Effector memory CD8-positive, alpha-beta T cell (primary cell): ENCODE measurements at regions not wholly inside any gene's neighbourhood (a gene's known extent, or its start where the extent isn't known, plus 50 kb on each side); places are given as distances from the start of the nearest gene placed in this dataset.

Experiments used
- ATAC-seq: fragments of 150-1000 bp; cut with Tn5 transposase; replicated peaks from 2 replicates; pipeline ENCODE4 v1.10.0; 2021; ENCODE audit warnings: mild to moderate bottlenecking, moderate library complexity
- DNase-seq, 3 experiments: peaks; one replicate each; pipeline ENCODE4 v3.0.0; 2021
- H3K27ac Mint-ChIP-seq, 2 donors: one replicate each; pipeline ENCODE4 v1.8.0; 2022; ENCODE audit warnings: mild to moderate bottlenecking in 2 of 2, mixed read lengths in 2 of 2, moderate library complexity in 2 of 2
- H3K27me3 Mint-ChIP-seq, 2 donors: one replicate each; pipeline ENCODE4 v1.8.0; 2022; ENCODE audit warnings: mixed read lengths in 2 of 2
- H3K36me3 Mint-ChIP-seq: one replicate; pipeline ENCODE4 v1.8.0; 2022; ENCODE audit warnings: mild to moderate bottlenecking, moderate library complexity, mixed read lengths; ENCODE audit not compliant: insufficient read depth
- H3K4me1 Mint-ChIP-seq, 2 donors: one replicate each; pipeline ENCODE4 v1.8.0; 2022; ENCODE audit warnings: low read depth in 2 of 2, mixed read lengths in 2 of 2
- H3K4me3 Mint-ChIP-seq, 2 donors: one replicate each; pipeline ENCODE4 v1.8.0; 2022; ENCODE audit warnings: mild to moderate bottlenecking in 2 of 2, mixed read lengths in 2 of 2, moderate library complexity in 2 of 2
- H3K9me3 Mint-ChIP-seq, 2 donors: one replicate each; pipeline ENCODE4 v1.8.0; 2022; ENCODE audit warnings: mixed read lengths in 2 of 2

DNA sequence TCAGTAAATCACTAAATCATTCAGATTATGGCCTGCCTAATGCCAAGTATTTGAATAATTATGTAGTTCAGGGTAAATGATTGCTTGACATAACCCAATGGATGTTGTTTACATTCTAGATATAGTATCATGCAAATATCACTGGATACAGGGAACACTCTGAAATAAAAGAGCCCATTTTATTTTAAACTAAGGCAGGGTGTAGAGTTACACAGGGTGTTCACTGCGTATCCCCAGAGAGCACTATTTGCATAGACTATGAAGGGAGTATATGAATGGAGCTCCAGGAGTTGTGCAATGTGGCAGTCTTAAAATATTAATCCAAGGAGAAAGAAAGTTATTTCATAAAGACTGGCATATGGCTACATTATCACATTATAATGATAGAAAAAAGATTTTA is 701.1 kb upstream of the KLHL29 start:
- Mint-ChIP-seq H3K4me3 (no peak overlapping the region), H3K36me3 (no peaks in the 10 kb centered on the region), H3K4me1 (no peaks in the 10 kb centered on the region), H3K27me3 (no peaks in the 10 kb centered on the region), H3K27ac (no peak overlapping the region), H3K9me3 (peaks cover 0 to 10% of the 10 kb centered on the region in 2 donors)
- ATAC-seq = no peak
- DNase-seq = no peak

DNA sequence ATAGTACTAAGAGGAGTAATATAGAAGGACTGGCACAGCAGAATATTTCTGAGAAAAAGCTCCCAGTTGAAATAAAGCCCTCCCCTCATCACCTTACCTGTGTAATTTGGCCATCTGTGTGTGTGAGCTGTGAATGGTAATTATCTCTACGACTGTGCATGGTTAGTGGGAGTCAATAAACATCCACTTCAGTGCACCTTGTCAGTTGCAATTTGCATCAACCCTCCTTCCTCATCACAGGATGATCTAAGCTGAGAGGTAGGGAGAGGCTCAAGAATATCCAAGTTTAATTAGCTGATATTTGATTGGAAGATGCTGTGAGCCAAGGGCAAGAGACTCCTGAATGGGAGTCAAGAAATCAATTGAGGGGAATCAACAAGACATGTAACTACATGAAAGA is 694.9 kb upstream of the KLHL29 start:
- H3K4me3 Mint-ChIP-seq = no peak overlapping the region
- DNase-seq = no peak
- peaks cover 12 to 17% of the 10 kb centered on the region in 2 donors for H3K9me3 Mint-ChIP-seq
- ATAC-seq = no peak
- H3K4me1 Mint-ChIP-seq = no peaks in the 10 kb centered on the region
- H3K27ac Mint-ChIP-seq = no peak overlapping the region
- no peaks in the 10 kb centered on the region for H3K36me3 Mint-ChIP-seq
- H3K27me3 Mint-ChIP-seq = no peaks in the 10 kb centered on the region

DNA sequence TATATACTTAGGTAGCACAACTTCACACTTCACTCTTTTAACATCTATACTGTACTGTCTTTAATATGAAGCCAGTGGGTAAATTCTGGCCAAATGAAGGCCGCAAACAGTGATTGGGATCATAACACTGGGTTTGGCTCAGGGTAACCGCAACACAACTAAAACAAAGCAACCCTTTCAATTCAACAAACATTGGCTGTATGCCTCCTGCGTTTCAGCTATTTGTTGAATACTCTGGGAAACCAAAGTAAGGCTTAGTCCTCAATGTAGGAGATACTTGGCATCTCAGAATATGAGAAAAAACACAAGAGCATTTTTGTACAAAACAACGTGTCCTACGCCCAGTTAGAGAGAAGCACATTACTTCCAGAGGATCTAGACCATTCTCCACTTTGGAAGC is 693.3 kb upstream of the KLHL29 start:
- no peak for ATAC-seq

DNA sequence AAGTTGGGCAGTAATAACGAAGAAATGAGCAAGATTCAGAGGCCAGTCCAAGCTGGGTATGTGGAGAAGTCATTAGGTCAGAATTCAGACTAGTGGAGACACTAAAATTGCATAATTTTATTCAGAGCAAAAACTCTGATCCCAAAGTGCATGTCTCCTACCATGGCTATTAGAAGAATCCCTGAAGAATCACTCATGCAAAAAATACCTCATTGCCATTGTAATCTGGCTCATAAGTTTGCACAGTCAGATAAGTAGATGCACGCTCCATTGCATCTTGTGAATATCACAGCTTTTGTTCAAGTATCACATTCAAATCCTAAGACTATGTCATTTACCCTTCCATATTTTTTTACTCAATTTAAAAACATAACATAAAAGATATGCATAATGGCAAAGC is 692.2 kb upstream of the KLHL29 start:
- Mint-ChIP-seq H3K27me3 (no peaks in the 10 kb centered on the region), H3K9me3 (peaks cover 8 to 17% of the 10 kb centered on the region in 2 donors), H3K27ac (no peak overlapping the region), H3K36me3 (no peaks in the 10 kb centered on the region), H3K4me3 (no peak overlapping the region), H3K4me1 (no peaks in the 10 kb centered on the region)
- DNase-seq (no peak), ATAC-seq (no peak)

More for the DNA sequence above, 693.3 kb upstream of the KLHL29 start:
- no peak overlapping the region for H3K4me3 Mint-ChIP-seq
- H3K27ac Mint-ChIP-seq = no peak overlapping the region
- no peaks in the 10 kb centered on the region for H3K36me3 Mint-ChIP-seq
- no peak for DNase-seq
- H3K9me3 Mint-ChIP-seq = peaks cover 12 to 17% of the 10 kb centered on the region in 2 donors
- H3K4me1 Mint-ChIP-seq = no peaks in the 10 kb centered on the region
- H3K27me3 Mint-ChIP-seq = no peaks in the 10 kb centered on the region

DNA sequence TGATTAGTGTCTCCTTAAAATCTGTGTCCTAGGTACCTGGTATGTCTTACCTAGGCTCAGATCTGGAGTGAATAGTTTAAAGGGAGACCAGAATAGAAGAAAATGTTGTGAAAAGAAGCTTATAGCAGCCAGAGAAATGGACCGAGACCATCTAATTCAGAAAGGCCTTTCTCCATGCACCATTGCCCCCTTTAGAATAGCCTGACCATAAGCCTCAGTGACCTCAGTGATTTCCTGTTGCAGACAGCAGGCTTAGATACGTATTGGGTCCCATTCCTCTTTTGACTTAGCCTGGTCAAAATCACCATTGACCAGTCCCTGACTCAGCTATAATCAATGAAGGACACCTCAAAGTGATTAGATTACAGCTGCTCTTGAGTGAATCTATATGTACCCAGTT is 690.7 kb upstream of the KLHL29 start:
- Mint-ChIP-seq H3K27me3 (no peaks in the 10 kb centered on the region), H3K4me3 (no peak overlapping the region), H3K4me1 (no peaks in the 10 kb centered on the region), H3K9me3 (peaks cover 6 to 17% of the 10 kb centered on the region in 2 donors), H3K27ac (no peak overlapping the region), H3K36me3 (no peaks in the 10 kb centered on the region)
- no peak for DNase-seq
- no peak for ATAC-seq

DNA sequence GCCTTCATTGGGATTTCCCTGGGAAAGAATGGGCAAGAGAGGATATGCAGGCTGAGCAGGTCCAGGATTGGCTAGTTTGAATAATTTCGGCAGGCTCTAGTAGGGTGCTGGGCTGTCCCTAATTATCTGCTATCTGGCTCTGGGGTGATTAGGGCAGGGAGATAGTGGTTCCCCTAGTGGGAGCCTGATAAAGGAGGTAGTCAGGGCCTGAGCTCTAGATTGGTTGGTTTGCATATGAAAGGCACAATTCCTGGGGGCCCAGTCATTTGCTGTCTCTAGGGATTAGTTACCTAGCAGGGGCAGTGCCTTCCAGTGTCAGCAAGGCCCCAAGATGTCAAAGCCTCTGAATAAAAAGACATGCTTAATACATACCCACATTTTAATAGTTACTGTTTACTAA is 690.1 kb upstream of the KLHL29 start:
- no peak overlapping the region for H3K27ac Mint-ChIP-seq
- no peaks in the 10 kb centered on the region for H3K4me1 Mint-ChIP-seq
- no peaks in the 10 kb centered on the region for H3K27me3 Mint-ChIP-seq
- H3K9me3 Mint-ChIP-seq = peaks cover 6 to 17% of the 10 kb centered on the region in 2 donors
- no peaks in the 10 kb centered on the region for H3K36me3 Mint-ChIP-seq
- ATAC-seq (no peak), DNase-seq (no peak)
- H3K4me3 Mint-ChIP-seq = no peak overlapping the region

DNA sequence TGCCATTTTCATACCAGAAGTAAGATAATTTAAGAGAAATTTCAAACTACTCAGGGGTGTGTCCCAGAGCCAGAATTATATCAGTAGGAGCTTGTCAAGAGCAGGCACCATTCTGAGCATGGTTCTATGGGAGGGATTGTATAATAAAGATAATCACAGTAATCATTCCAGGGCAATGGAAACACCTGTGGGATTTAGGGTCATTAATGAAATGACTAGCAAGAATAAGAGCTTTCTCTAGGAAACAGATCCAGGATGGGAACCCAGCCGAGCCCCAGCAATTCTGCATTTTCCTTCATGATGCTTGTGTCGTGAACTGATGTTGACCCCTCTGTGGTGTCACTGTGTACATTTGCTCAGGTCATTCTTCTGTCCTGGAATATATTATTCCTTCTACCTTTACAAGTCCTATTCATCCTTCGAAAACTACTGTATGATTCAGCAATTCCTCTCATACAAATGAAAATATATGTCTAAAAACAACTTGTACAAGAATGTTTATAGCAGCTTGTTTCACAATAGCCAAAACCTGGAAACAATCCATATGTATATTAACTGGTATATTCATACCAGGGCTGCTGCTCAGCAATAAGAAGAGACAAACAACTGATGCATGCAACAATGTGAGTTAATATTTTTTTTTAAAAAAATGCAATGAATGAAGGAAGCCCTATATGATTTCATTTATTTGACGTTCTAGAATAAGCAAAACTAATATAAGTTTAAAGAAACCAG is 687.8 kb upstream of the KLHL29 start:
- H3K36me3 Mint-ChIP-seq = no peaks in the 10 kb centered on the region
- ATAC-seq = no peak
- DNase-seq = no peak
- no peaks in the 10 kb centered on the region for H3K4me1 Mint-ChIP-seq
- H3K27me3 Mint-ChIP-seq = no peaks in the 10 kb centered on the region
- H3K4me3 Mint-ChIP-seq = no peak overlapping the region
- H3K27ac Mint-ChIP-seq = no peak overlapping the region
- H3K9me3 Mint-ChIP-seq = peaks cover 6 to 17% of the 10 kb centered on the region in 2 donors

DNA sequence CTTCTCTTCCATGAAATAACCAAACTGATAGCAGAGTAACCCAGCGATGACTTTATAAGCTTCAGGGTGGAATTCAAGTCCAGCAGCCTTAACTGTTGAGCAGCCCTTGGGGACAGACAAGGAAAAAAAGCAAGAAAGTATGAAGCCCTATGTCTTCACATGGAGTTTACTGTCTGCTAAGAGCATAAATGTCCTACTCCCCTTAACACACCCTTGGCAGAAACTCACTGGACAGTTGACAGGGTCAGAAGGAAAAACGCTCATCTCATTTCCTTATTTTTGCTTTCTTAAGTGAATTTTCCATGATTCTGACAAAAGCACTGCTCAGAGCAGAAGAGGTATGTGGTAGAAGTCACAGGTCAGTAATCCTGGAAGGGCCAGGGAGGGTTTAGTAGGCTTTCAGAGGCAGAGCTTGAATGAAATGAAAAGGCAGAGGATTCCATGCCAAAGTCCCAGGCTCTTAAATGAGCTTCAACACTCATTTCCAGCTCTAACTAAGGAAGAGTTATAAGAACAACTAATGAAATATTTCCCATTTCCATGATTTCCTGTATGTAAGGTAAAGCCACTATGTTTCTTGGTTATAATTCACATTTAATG is 683.3 kb upstream of the KLHL29 start:
- Mint-ChIP-seq H3K9me3 (peaks cover 0 to 2% of the 10 kb centered on the region in 2 donors), H3K27me3 (no peaks in the 10 kb centered on the region), H3K4me3 (no peak overlapping the region)

DNA sequence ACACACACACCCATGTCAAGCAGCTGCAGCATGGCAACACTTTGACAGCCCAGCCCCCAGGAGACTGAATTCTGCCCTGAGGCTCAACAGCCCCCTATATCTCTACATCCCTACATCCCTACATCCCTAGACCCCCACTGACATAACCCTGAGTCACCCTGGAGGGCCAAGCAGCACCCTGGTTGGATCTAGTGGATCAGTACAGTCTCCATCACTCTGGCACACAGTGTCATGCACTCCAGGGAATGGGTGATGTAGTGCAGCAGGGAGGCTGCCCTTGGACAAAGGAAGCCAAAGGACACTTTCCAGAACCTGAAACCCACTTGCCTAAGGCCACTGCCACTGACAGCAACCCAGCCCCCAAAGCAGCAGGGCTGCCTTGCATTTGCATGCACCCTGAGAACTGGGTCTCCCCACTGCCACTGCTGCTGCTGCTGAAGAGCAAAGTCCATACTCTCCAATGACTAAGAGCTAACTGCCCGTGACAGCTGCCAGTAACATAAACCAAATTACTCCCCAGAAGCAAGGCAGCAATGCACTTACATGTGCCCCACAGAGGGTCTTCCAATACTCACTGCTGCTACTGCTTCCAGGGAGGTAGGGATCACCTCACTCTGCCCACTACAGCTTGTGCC is 681.6 kb upstream of the KLHL29 start:
- Mint-ChIP-seq H3K4me1 (no peaks in the 10 kb centered on the region), H3K27me3 (no peaks in the 10 kb centered on the region), H3K36me3 (no peaks in the 10 kb centered on the region), H3K4me3 (no peak overlapping the region), H3K9me3 (peaks cover 7 to 8% of the 10 kb centered on the region in 2 donors), H3K27ac (no peak overlapping the region)
- no peak for DNase-seq
- ATAC-seq = no peak

More for the DNA sequence above, 683.3 kb upstream of the KLHL29 start:
- H3K4me1 Mint-ChIP-seq = no peaks in the 10 kb centered on the region
- H3K36me3 Mint-ChIP-seq = no peaks in the 10 kb centered on the region
- DNase-seq (no peak), ATAC-seq (no peak)
- no peak overlapping the region for H3K27ac Mint-ChIP-seq

DNA sequence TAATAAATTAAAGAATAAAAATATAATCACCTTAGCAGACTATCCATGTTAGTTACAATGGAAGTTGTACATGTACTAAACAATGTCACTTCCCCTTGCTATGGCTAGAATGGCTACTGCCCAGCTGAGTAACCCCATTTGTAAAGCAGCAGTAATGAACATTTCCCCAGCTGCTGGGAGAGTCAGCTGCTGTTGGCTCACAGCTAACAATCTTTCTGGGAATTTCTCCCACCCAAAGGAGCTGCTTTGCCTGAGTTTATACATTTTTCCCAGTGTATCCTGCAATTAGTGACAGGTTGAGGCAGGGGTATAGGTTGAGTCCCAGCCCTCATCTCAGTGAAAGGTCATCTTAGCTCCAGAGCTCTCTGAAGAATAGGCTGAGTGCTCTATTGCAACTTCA is 665.6 kb upstream of the KLHL29 start:
- DNase-seq (no peak), ATAC-seq (no peak)
- no peaks in the 10 kb centered on the region for H3K4me1 Mint-ChIP-seq
- H3K36me3 Mint-ChIP-seq = no peaks in the 10 kb centered on the region
- H3K27ac Mint-ChIP-seq = no peak overlapping the region
- H3K9me3 Mint-ChIP-seq = peaks cover 6 to 23% of the 10 kb centered on the region in 2 donors
- no peaks in the 10 kb centered on the region for H3K27me3 Mint-ChIP-seq
- no peak overlapping the region for H3K4me3 Mint-ChIP-seq

DNA sequence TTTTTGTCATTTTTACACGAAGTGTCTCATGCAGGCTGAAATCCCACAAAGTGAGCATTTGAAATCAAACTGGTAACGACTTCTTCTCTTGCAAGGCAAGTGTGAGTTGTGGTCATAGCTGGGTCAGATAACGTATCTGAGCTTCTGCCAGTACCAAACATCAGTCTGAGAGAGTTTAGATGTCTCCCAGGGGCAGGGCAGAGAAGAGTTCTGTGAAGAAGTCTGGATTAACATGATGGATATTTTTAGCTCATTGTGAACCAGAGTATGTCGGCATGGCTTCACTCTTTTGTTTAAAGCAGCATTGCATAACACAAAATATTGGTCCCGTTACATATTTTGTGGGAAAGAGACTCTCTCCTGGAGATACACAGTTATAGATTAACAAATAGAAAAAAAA is 655.5 kb upstream of the KLHL29 start:
- Mint-ChIP-seq H3K4me1 (no peaks in the 10 kb centered on the region), H3K27me3 (no peaks in the 10 kb centered on the region), H3K36me3 (no peaks in the 10 kb centered on the region), H3K4me3 (no peak overlapping the region), H3K9me3 (peaks cover 3 to 18% of the 10 kb centered on the region in 2 donors), H3K27ac (no peak overlapping the region)
- ATAC-seq (no peak), DNase-seq (no peak)

DNA sequence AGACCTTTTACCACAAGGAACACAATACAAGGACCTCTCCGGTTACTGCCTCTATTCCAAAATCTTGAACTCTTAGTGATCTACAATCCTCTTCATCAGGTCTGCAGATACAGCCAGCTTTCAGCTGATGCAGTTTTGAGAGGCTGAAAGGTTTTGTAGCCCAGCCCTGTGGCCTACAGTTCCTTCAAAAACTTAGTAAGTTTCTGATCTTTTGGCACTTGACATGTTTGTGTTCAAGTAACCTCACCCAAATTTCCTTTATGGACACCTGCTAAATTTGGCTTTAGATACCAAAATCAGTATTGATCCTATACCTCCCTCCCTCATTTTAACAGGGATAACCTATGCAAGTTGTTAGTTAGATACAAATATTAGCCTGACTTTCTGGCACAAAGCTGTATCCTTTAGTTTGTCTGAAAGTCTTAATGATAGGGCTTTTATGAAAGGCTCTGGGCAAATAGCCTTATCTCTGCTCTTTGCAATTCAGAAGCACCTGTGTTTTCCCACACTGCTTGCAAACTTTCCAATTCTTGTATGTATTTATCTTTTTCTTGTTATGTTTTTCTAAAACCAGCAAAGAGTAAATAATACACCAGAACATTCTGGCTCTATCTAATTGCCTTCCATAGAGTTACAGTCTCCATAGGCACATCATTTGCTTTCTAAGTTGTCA is 650.5 kb upstream of the KLHL29 start:
- H3K27ac Mint-ChIP-seq = no peak overlapping the region
- no peak overlapping the region for H3K4me3 Mint-ChIP-seq
- no peaks in the 10 kb centered on the region for H3K27me3 Mint-ChIP-seq
- no peak for ATAC-seq
- H3K36me3 Mint-ChIP-seq = no peaks in the 10 kb centered on the region
- no peaks in the 10 kb centered on the region for H3K4me1 Mint-ChIP-seq
- no peak for DNase-seq
- peaks cover 8 to 11% of the 10 kb centered on the region in 2 donors for H3K9me3 Mint-ChIP-seq

DNA sequence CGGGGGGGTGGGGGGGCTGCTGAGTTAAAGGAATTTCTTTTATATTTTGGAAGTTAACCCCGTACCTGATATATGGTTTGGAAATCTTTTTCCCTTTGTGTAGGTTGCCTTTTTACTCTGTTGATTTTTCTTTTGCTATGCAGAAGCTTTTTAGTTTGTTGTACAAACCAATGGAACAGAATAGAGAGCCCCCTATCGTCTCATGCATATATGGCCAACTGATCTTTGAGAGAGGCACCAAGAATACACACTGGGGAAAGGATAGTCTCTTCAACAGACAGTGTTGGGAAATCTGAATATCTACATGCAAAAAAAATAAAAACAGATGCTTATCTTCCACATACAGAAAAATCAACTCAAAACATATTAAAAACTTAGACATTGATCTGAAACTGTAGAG is 647.8 kb upstream of the KLHL29 start:
- no peak overlapping the region for H3K27ac Mint-ChIP-seq
- no peaks in the 10 kb centered on the region for H3K4me1 Mint-ChIP-seq
- H3K9me3 Mint-ChIP-seq = peaks cover 8 to 10% of the 10 kb centered on the region in 2 donors
- no peak overlapping the region for H3K4me3 Mint-ChIP-seq
- ATAC-seq (no peak), DNase-seq (no peak)
- H3K36me3 Mint-ChIP-seq = no peaks in the 10 kb centered on the region
- no peaks in the 10 kb centered on the region for H3K27me3 Mint-ChIP-seq
